CD4-positive, alpha-beta T cell treated with Interferon alpha-2 for 1 hour (primary cell): ENCODE measurements at regions not wholly inside any gene's neighbourhood (a gene's known extent, or its start where the extent isn't known, plus 50 kb on each side); places are given as distances from the start of the nearest gene placed in this dataset.
"Not testable (repeated sequence)": the region's sequence is repeated elsewhere in the genome, so short reads cannot be mapped to it uniquely, and the experiment has no call there.

Experiments used
- DNase-seq, 2 donors: peaks; one replicate each; pipeline ENCODE4 v3.0.0-alpha.2; 2020 to 2022

DNA sequence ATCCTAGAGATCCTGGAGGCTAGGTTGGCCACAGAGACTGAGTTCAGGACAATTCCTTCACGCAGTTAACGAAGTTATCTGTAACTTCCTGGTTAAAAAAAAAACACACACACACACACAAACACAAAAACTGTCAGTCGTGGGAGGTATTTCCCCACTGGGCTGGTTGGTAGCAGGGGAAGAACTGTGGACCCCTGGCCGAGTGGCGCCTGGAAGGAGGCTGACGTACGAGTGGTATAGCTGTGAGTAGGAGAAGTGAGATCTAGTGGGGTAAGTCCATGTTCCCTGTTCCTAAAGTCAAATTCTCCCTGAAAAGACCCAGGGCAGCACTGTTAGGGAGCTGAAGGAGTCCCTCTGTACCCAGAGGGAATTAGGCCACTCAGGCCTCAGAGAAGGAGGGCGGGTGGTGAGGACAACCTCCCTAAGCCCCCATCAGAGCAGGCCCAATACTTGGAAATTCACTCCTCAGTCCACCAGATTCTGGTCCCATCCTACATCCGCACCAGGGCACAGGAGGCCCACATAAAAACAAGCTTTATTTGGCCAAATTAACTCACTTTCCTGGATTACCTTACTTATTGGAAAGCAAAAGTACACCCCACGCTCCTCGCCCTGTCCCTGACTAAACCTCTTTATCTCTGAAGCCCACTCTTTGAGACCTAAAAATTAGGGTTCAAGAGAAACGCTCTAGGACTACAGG, 108.3 kb upstream of the FOXD4L5 start:
- not testable (repeated sequence) for DNase-seq

DNA sequence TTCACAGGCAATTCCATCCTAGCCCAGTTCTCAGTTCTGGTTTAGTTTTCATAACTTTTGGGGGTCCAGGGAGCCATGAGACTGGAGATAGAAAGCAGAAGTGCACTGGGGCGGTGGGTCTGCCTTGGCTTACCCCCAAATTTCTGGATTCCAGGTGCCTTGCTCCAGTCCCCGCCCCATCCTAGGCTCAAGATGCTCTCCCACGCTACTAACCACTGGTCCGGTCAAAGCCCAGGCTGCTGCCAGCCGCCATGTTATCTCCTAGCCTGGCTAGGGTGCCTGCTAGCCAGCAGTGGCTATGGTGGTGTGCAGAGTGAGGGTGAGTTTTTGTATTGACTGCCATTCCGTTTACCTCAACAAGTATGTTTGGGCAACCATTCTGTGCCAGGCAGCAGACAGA, 107.6 kb upstream of the FOXD4L5 start:
- DNase-seq: not testable (repeated sequence)

DNA sequence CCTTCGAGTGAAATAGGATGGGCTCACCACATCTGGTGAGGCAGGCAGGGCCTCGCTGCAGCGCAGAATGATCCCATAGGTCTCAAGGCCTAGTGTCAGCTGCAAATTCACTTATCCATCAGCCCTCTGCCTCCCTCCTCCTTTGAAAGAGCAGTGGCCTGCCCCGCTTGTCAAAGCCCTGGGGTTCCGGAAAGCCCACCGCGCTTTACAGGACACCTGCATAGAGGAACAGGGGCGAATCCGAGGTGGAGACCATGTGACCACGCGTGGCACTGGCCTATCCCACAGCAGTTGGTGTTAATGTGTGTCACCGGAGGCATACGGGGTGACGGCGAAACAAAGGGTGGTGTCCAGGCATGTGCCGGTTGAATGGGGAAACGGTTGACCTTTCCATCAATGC, 104.7 kb upstream of the FOXD4L5 start:
- not testable (repeated sequence) for DNase-seq

DNA sequence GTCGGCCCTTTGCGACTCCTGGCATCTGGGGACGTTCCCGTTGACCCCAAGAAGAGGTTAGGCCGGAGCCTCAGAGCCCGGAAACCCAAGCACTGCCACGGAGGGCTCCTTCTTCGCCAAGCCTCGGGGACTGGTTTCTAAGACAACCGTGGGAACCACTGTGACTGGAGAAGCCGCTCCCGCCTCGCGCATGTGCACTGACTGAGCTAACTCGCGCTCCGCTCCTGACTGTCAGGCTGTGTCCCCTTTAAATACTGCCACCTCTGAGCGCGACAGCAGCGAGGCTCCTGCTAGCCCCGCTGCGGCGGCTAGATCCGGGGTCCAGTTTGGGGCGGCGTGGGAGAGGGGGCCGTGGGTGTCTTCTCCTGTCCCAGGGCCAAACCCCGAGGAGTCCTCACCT, 104.2 kb upstream of the FOXD4L5 start:
- DNase-seq: not testable (repeated sequence)

DNA sequence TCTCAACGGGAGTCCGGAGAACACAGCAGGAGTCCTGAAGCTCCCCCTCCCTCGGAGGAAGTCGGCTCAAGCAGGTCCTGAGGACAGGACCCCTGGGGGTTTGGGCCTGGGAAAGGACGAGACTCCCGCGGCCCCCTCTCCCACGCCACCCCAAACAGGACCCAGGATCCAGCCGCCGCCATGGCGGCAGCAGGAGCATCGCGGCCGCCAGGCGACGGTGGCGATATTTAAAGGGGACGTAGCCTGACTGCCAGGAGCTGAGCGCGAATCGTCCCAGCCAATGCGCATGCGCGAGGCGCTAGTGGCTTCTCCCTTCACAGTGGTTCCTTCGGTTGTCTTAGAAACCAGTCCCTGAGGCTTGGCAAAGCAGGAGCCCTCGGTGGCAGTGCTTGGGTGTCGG, 101.7 kb upstream of the FOXD4L5 start:
- peak; percentile 79 to 81 for DNase-seq

DNA sequence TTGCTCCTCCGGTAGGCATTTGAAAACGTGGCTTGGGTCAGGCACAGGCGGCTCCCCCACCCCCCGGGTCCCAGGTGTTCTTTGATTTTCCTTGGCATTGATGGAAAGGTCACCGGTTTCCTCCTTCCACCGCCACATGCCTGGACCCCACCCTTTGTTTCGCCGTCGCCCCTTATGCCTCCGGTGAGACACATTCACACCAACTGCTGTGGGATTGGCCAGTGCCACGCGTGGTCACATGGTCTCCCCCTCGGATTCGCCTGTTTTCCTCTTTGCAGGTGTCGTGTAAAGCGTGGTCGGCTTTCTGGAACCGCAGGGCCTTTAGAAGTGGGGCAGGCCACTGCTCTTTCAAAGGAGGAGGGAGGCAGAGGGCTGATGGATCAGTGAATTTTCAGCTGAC, 101.2 kb upstream of the FOXD4L5 start:
- DNase-seq: not testable (repeated sequence)

DNA sequence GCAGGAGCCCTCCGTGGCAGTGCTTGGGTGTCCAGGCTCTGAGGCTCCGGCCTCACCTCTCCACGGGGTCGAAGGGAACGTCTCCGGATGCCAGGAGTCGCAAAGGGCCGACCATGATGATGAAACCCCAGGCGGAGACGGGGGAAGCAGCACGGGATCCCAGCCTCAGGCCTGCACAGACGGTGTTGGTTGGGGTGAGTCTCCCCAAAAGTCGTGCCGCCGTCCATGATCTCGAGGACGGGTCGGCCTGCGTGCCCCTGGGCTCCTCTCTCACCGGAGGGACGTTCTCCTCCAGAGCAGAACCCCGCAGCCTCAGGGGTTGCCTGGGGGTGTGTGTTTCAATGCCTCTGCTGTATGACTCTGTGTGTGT, 100.6 kb upstream of the FOXD4L5 start:
- not testable (repeated sequence) for DNase-seq

DNA sequence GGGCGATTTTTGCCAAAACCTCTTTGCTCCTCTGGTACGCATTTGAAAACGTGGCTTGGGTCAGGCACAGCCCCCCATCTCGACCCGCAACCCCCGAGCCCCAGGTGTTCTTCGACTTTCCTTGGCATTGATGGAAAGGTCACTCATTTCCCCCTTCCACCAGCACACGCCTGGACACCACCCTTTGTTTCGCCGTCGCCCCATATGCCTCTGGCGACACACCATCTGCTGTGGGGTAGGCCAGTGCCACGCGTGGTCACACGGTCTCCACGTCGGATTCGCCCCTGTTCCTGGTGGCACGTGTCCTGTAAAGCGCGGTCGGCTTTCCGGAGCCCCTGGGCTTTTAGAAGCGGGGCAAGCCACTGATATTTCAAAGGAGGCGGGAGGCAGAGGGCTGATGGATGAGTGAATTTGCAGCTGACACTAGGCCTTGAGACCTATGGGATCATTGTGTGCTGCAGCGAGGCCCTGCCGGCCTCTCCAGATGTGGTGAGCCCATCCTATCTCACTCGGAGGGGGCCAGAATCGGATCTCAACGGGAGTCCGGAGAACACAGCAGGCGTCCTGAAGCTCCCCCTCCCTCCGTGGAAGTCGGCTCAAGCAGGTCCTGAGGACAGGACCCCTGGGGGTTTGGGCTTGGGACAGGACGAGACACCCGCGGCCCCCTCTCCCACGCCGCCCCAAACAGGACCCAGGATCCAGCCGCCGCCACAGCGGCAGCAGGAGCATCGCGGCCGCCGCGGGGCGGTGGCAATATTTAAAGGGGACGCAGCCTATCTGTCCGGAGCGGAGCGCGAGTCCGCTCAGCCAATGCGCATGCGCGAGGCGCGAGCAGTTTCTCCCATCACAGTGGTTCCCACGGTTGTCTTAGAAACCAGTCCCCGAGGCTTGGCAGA, 100.0 kb upstream of the FOXD4L5 start:
- DNase-seq: not testable (repeated sequence)

DNA sequence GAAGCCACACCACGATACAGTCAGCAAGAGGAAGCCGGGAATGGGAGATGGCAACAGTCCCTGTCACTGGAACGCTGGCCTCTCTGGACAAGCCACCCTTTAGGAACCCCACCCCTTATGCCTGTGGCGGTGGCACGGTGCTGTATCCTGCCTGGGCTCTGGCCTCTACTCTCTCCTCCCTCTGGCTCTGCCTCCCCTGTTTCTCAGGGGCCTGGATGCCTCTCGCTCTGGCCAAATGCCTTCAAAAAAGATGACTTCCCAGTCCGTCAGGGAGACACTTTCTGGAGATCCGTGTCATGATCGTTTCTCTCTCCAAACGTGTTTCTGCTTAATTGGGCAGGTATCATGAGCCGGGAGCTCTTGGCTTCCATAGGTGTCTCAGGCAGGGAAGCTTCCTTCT, 99.1 kb upstream of the FOXD4L5 start:
- not testable (repeated sequence) for DNase-seq

DNA sequence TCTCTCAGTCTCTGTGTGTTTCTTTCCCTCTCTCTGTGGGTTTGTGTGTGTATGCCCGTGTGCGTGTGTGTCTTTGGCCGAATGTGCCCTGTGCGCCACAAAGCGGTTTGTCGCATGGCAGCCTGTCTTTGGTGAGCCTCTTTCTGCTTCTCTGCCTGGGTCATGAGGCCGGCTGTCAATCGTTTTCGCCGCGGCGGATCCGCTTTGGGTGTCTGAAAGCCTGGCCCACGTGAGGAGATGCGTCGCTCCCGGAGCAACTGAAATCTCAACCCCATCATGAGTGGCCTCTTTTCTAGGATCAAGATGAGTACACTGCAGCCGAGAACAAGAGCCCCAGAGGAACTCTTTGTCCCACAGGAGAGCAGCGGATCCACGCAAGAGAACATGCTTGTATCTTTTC, 98.6 kb upstream of the FOXD4L5 start:
- not testable (repeated sequence) for DNase-seq

DNA sequence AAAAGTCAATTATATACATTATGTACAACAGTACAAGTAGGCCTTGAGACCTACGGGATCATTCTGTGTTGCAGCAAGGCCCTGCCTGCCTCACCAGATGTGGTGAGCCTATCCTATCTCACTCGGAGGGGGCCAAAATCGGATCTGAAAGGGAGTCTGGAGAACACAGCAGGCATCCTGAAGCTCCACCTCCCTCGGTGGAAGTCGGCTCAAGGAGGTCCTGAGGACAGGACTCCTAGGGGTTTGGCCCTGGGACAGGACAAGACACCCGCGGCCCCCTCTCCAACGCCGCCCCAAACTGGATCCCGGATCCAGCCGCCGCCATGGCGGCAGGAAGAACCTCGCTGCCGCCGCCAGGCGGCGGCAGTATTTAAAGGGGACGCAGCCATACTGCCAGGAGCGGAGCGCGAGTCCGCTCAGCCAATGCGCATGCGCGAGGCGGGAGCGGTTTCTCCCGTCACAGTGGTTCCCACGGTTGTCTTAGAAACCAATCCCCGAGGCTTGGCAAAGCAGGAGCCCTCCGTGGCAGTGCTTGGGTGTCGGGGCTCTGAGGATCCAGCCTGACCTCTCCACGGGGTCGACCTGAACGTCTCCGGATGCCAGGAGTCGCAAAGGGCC, 97.8 kb upstream of the FOXD4L5 start:
- not testable (repeated sequence) for DNase-seq
